ENCODE measurements at regions not wholly inside any gene's neighbourhood (a gene's known extent, or its start where the extent isn't known, plus 50 kb on each side); places are given as distances from the start of the nearest gene placed in this dataset.

DNA sequence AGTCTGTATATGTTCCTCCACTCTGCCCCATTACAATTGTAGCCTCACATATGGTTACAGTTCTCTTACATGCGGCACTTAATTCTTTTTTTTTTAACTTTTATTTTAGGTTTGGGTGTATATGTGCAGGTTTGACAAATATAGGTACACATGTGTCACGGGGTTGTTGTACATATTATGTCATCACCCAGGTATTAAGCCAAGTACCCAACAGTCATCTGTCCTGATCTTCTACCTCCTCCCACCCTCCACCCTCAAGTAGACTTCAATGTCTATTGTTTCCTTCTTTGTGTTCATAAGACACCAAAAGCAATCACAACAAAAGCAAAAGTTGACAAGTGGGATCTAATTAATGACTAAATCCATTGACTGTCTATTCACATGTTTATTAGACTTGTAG lies 144.6 kb upstream of the TP63 start:
- Histone ChIP-seq H3K4me3 (ENCODE audit: low read depth, low read length) (no peak overlapping the region), H3K27me3 (ENCODE audit: control insufficient read depth, insufficient read depth, low read length) (no peaks in the 10 kb centered on the region), H3K36me3 (ENCODE audit: control insufficient read depth, insufficient read depth, low read length) (no peaks in the 10 kb centered on the region)
- FAIRE-seq (no peak), DNase-seq (ENCODE audit: low read depth) (peak; percentile 72)
- TF ChIP-seq, protein P1, sequence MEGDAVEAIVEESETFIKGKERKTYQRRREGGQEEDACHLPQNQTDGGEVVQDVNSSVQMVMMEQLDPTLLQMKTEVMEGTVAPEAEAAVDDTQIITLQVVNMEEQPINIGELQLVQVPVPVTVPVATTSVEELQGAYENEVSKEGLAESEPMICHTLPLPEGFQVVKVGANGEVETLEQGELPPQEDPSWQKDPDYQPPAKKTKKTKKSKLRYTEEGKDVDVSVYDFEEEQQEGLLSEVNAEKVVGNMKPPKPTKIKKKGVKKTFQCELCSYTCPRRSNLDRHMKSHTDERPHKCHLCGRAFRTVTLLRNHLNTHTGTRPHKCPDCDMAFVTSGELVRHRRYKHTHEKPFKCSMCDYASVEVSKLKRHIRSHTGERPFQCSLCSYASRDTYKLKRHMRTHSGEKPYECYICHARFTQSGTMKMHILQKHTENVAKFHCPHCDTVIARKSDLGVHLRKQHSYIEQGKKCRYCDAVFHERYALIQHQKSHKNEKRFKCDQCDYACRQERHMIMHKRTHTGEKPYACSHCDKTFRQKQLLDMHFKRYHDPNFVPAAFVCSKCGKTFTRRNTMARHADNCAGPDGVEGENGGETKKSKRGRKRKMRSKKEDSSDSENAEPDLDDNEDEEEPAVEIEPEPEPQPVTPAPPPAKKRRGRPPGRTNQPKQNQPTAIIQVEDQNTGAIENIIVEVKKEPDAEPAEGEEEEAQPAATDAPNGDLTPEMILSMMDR (IDR thresholded peaks at IDR 0.05; ENCODE audit: insufficient read depth, low read length, severe bottlenecking), result no peak

DNA sequence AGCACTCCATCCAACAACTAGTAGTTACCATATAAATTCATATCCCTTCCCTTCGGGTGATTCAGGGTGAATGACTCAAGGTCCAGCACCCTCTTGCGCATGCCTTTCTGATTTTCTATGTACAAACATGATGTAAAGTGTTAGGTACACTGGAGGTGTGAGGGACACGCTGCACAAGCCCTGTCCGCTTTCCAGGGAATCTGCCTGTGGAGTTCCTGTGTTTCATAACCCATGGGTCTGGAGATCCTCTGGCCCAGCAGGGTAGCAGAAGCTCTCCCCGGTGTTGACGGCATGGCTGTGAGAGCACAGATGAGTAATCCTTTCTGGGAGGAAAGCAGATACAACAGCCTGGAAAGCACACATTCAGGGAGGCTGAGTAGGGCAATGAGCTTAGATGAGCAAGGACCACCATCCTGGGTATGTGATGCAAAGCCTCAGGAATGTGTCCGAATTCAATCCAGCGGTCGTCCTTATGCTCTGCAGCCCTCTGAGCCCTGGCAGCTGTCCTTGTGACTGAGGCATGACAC lies 142.9 kb upstream of the TP63 start:
- no peaks in the 10 kb centered on the region for H3K27me3 ChIP-seq (ENCODE audit: control insufficient read depth, insufficient read depth, low read length)
- H3K4me3 ChIP-seq (ENCODE audit: low read depth, low read length), result no peak overlapping the region
- H3K36me3 ChIP-seq (ENCODE audit: control insufficient read depth, insufficient read depth, low read length), result no peaks in the 10 kb centered on the region
- DNase-seq (ENCODE audit: low read depth), result peak; percentile 93
- FAIRE-seq, result peak; percentile 93
- TF ChIP-seq, protein P1 (IDR thresholded peaks at IDR 0.05; ENCODE audit: insufficient read depth, low read length, severe bottlenecking), result no peak

DNA sequence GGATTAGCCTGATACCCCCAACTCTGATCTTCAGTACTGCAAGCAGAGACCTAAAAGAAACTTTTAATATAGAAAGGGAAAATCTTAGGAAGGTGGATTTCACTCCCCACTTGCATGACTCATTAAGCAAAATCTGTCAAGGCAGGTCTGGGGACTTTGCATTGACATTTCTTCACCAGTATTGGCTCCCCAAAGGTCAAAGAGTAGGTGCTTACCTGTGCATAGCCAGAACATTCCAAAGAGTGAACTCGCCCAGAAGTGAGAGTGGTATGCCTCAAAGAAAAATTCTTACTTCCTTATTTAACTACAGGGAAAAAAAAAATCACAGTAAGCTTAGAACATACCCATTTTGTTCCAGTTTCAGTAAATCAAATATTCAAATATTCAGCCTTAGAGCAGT lies 140.9 kb upstream of the TP63 start:
- DNase-seq (ENCODE audit: low read depth), result peak; percentile 68

DNA sequence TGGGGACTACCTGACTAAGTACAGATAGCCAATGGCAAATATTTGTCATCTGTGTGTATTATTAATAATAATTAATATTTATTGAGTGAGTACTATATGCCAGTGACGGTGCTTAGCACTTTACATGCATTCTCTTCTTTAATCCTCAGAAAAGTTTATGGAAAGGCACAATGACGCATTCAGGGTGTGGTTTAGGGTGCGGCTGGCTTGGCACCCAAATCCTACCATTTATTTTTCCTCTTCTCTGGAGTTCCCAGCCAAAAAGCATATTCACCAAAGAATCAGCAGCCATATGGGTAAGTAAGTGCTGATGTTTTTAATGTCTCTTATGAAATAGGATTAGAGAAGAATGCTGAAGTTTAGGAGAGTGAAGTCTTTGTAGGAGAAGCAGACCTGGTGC lies 140.4 kb upstream of the TP63 start:
- TF ChIP-seq, protein P1 (IDR thresholded peaks at IDR 0.05; ENCODE audit: insufficient read depth, low read length, severe bottlenecking), result no peak
- no peak overlapping the region for H3K4me3 ChIP-seq (ENCODE audit: low read depth, low read length)
- DNase-seq (ENCODE audit: low read depth), result peak; percentile 54
- H3K36me3 ChIP-seq (ENCODE audit: control insufficient read depth, insufficient read depth, low read length), result no peaks in the 10 kb centered on the region
- no peak for FAIRE-seq
- H3K27me3 ChIP-seq (ENCODE audit: control insufficient read depth, insufficient read depth, low read length), result no peaks in the 10 kb centered on the region

More for the DNA sequence above, 140.9 kb upstream of the TP63 start:
- TF ChIP-seq, protein P1 (IDR thresholded peaks at IDR 0.05; ENCODE audit: insufficient read depth, low read length, severe bottlenecking), result no peak
- Histone ChIP-seq H3K27me3 (ENCODE audit: control insufficient read depth, insufficient read depth, low read length) (no peaks in the 10 kb centered on the region), H3K36me3 (ENCODE audit: control insufficient read depth, insufficient read depth, low read length) (no peaks in the 10 kb centered on the region), H3K4me3 (ENCODE audit: low read depth, low read length) (no peak overlapping the region)
- FAIRE-seq, result no peak

DNA sequence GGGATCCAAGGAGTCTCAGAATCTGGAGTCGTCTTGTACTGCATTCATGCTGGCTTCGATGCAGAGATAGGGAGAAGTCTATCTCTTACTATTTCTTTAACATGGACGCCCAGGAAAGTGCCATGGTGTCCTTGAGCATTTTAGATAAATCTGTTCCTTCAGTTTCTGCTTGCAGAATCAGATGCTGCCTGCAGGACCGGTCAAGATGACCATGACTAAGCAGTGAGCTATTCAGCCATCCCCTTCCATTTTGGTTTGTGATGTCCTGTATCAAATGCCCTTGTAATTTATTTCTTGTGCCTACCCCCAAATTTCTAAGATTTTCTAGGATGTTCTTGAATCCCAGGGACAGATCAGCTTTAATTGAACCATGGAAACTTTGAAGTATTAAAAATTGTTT lies 139.4 kb upstream of the TP63 start:
- no peaks in the 10 kb centered on the region for H3K27me3 ChIP-seq (ENCODE audit: control insufficient read depth, insufficient read depth, low read length)
- TF ChIP-seq, protein P1 (IDR thresholded peaks at IDR 0.05; ENCODE audit: insufficient read depth, low read length, severe bottlenecking), result no peak
- no peak overlapping the region for H3K4me3 ChIP-seq (ENCODE audit: low read depth, low read length)
- DNase-seq (ENCODE audit: low read depth) (no peak), FAIRE-seq (no peak)
- H3K36me3 ChIP-seq (ENCODE audit: control insufficient read depth, insufficient read depth, low read length), result no peaks in the 10 kb centered on the region

DNA sequence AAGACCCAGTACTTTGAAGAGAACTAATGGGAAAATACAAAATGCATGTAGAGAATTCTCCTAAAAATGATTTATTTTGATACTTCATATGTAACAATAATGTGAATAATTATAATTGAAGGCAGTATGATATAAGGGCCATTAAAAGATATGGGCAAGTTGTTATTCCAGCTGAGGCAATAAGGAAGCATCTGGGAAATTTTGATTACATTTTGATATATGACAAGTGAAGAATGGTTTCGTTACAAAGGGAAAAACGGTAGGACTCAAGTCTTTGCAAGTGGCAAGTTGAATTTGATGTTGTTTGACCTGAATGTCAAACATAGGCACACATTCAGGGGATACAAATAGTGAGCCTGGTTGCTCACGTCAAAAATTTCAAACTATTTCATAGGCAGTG lies 137.9 kb upstream of the TP63 start:
- Histone ChIP-seq H3K36me3 (ENCODE audit: control insufficient read depth, insufficient read depth, low read length) (no peaks in the 10 kb centered on the region), H3K4me3 (ENCODE audit: low read depth, low read length) (no peak overlapping the region), H3K27me3 (ENCODE audit: control insufficient read depth, insufficient read depth, low read length) (no peaks in the 10 kb centered on the region)
- FAIRE-seq, result no peak
- TF ChIP-seq, protein P1 (IDR thresholded peaks at IDR 0.05; ENCODE audit: insufficient read depth, low read length, severe bottlenecking), result no peak
- no peak for DNase-seq (ENCODE audit: low read depth)

Measured in bronchial epithelial cell (primary cell).